Neural progenitor cell (in vitro differentiated cells): ENCODE measurements at regions not wholly inside any gene's neighbourhood (a gene's known extent, or its start where the extent isn't known, plus 50 kb on each side); places are given as distances from the start of the nearest gene placed in this dataset.

ENCODE experiments used
- DNase-seq: peaks from one replicate; pipeline ENCODE4 v3.0.0-alpha.2; 2016; ENCODE audit warnings: low spot score
- H2AFZ ChIP-seq: fragments of 200-600 bp; sonication (generic); replicated peaks from 2 replicates; pipeline ENCODE4 v1.6.1; 2016; ENCODE audit warnings: antibody characterized with exemption
- H3F3A ChIP-seq: fragments of 200-600 bp; sonication (generic); 2 replicates; pipeline ENCODE4 v1.6.1; 2016; ENCODE audit warnings: antibody characterized with exemption, low read depth
- H3K27ac ChIP-seq: fragments of 200-600 bp; sonication (generic); 2 replicates; pipeline ENCODE4 v1.5.1; 2016; ENCODE audit warnings: mild to moderate bottlenecking
- H3K27me3 ChIP-seq: fragments of 200-600 bp; sonication (generic); 2 replicates; pipeline ENCODE4 v1.6.1; 2016; ENCODE audit warnings: mild to moderate bottlenecking, moderate library complexity
- H3K36me3 ChIP-seq: fragments of 200-600 bp; sonication (generic); 2 replicates; pipeline ENCODE4 v1.5.1; 2016
- H3K4me1 ChIP-seq: fragments of 200-600 bp; sonication (generic); 2 replicates; pipeline ENCODE4 v1.6.1; 2016; ENCODE audit warnings: mixed run types
- H3K4me2 ChIP-seq: fragments of 200-600 bp; sonication (generic); 2 replicates; pipeline ENCODE4 v1.6.1; 2016
- H3K4me3 ChIP-seq: fragments of 200-600 bp; sonication (generic); 2 replicates; pipeline ENCODE4 v1.5.1; 2016
- H3K79me2 ChIP-seq: fragments of 200-600 bp; sonication (generic); 2 replicates; pipeline ENCODE4 v1.6.1; 2016; ENCODE audit warnings: low read depth
- H3K9ac ChIP-seq: fragments of 200-600 bp; sonication (generic); 2 replicates; pipeline ENCODE4 v1.6.1; 2016
- H3K9me3 ChIP-seq: fragments of 200-600 bp; sonication (generic); 2 replicates; pipeline ENCODE4 v1.5.1; 2016; ENCODE audit warnings: low read depth
- H4K20me1 ChIP-seq: fragments of 200-600 bp; sonication (generic); 2 replicates; pipeline ENCODE4 v1.6.1; 2016; ENCODE audit warnings: low read depth
- H3K27ac Mint-ChIP-seq: 3 replicates; pipeline ENCODE4 v1.8.0; 2021; ENCODE audit warnings: mixed read lengths
- H3K27me3 Mint-ChIP-seq: 2 replicates; pipeline ENCODE4 v1.8.0; 2022; ENCODE audit warnings: low read depth, mild to moderate bottlenecking, inconsistent platforms, moderate library complexity, mixed read lengths; ENCODE audit not compliant: insufficient read depth
- H3K36me3 Mint-ChIP-seq: 3 replicates; pipeline ENCODE4 v1.8.0; 2021; ENCODE audit warnings: mixed read lengths
- H3K4me1 Mint-ChIP-seq: 3 replicates; pipeline ENCODE4 v1.8.0; 2021; ENCODE audit warnings: mixed read lengths
- H3K4me3 Mint-ChIP-seq: 3 replicates; pipeline ENCODE4 v1.8.0; 2021; ENCODE audit warnings: mild to moderate bottlenecking, moderate library complexity, mixed read lengths
- H3K9me3 Mint-ChIP-seq: 3 replicates; pipeline ENCODE4 v1.8.0; 2020; ENCODE audit warnings: mixed read lengths
- CTCF ChIP-seq: fragments of 200-600 bp; sonication (generic); IDR thresholded peaks from 2 replicates; pipeline ENCODE4 v1.5.1; 2017; ENCODE audit warnings: antibody characterized with exemption, mild to moderate bottlenecking
- EZH2 ChIP-seq: fragments of 200-600 bp; sonication (generic); IDR thresholded peaks from 2 replicates; pipeline ENCODE4 v1.6.1; 2017; ENCODE audit warnings: antibody characterized with exemption, mild to moderate bottlenecking, moderate library complexity
- EZH2phosphoT487 ChIP-seq: fragments of 200-600 bp; sonication (generic); IDR thresholded peaks from 2 replicates; pipeline ENCODE4 v1.6.1; 2017; ENCODE audit warnings: antibody characterized with exemption

GRCh38 chr4:138567696-138568095, 325.5 kb upstream of the SLC7A11 start:
- H3K4me3 Mint-ChIP-seq = no peak overlapping the region
- Histone ChIP-seq H3K9me3 (no peaks in the 10 kb centered on the region), H3K4me2 (no peak overlapping the region), H3K36me3 (no peaks in the 10 kb centered on the region), H3K79me2 (no peaks in the 10 kb centered on the region), H3K4me3 (no peak overlapping the region), H3F3A (no peaks in the 10 kb centered on the region), H2AFZ (no peak overlapping the region), H3K27ac (no peak overlapping the region), H3K27me3 (no peaks in the 10 kb centered on the region), H3K9ac (no peak overlapping the region), H3K4me1 (no peaks in the 10 kb centered on the region), H4K20me1 (no peaks in the 10 kb centered on the region)
- no peaks in the 10 kb centered on the region for H3K9me3 Mint-ChIP-seq
- no peak for DNase-seq
- no peaks in the 10 kb centered on the region for H3K36me3 Mint-ChIP-seq
- peaks cover 4% of the 10 kb centered on the region for H3K4me1 Mint-ChIP-seq
- no peak for TF ChIP-seq EZH2phosphoT487
- no peak for TF ChIP-seq EZH2
- no peak for TF ChIP-seq CTCF
- H3K27me3 Mint-ChIP-seq = no peaks in the 10 kb centered on the region
- H3K27ac Mint-ChIP-seq = no peak overlapping the region

- peaks cover 2% of the 10 kb centered on the region for H3K36me3 Mint-ChIP-seq
- H3K4me1 ChIP-seq = no peaks in the 10 kb centered on the region
- H3K27me3 ChIP-seq = no peaks in the 10 kb centered on the region
- H3K4me3 Mint-ChIP-seq = no peak overlapping the region
- H3K9ac ChIP-seq = no peak overlapping the region
- no peak for DNase-seq
- no peak for TF ChIP-seq EZH2
- no peak for TF ChIP-seq EZH2phosphoT487
- TF ChIP-seq CTCF = no peak
- H3K79me2 ChIP-seq = no peaks in the 10 kb centered on the region
- H3K4me1 Mint-ChIP-seq = peaks cover 4% of the 10 kb centered on the region
- H2AFZ ChIP-seq = no peak overlapping the region
- H3K9me3 Mint-ChIP-seq = peaks cover 4% of the 10 kb centered on the region
- no peak overlapping the region for H3K4me3 ChIP-seq
- no peak overlapping the region for H3K27ac Mint-ChIP-seq
- H3F3A ChIP-seq = no peaks in the 10 kb centered on the region
- H3K4me2 ChIP-seq = no peak overlapping the region
- H3K27me3 Mint-ChIP-seq = no peaks in the 10 kb centered on the region
- H3K27ac ChIP-seq = no peak overlapping the region
- H4K20me1 ChIP-seq = no peaks in the 10 kb centered on the region
- no peaks in the 10 kb centered on the region for H3K9me3 ChIP-seq
- H3K36me3 ChIP-seq = no peaks in the 10 kb centered on the region
Observed at GRCh38 chr4:138565576-138565975, 323.4 kb upstream of the SLC7A11 start.

- H3K9me3 Mint-ChIP-seq = peaks cover 4% of the 10 kb centered on the region
- Histone ChIP-seq H3K36me3 (no peaks in the 10 kb centered on the region), H3F3A (no peaks in the 10 kb centered on the region), H3K4me1 (no peaks in the 10 kb centered on the region), H3K4me2 (no peak overlapping the region), H3K79me2 (no peaks in the 10 kb centered on the region), H3K9ac (no peak overlapping the region), H2AFZ (no peak overlapping the region), H3K9me3 (no peaks in the 10 kb centered on the region), H3K4me3 (no peak overlapping the region), H3K27me3 (no peaks in the 10 kb centered on the region), H3K27ac (no peak overlapping the region), H4K20me1 (no peaks in the 10 kb centered on the region)
- DNase-seq = no peak
- no peak overlapping the region for H3K4me3 Mint-ChIP-seq
- peaks cover 4% of the 10 kb centered on the region for H3K4me1 Mint-ChIP-seq
- no peak overlapping the region for H3K27ac Mint-ChIP-seq
- H3K27me3 Mint-ChIP-seq = peaks cover 2% of the 10 kb centered on the region
- peaks cover 2% of the 10 kb centered on the region for H3K36me3 Mint-ChIP-seq
- TF ChIP-seq EZH2phosphoT487 = no peak
- TF ChIP-seq CTCF = no peak
- TF ChIP-seq EZH2 = no peak
Observed at GRCh38 chr4:138562544-138562991, 320.4 kb upstream of the SLC7A11 start.
